H1 (cell line): ENCODE measurements at regions not wholly inside any gene's neighbourhood (a gene's known extent, or its start where the extent isn't known, plus 50 kb on each side); places are given as distances from the start of the nearest gene placed in this dataset.

Experiments
- CTCF ChIA-PET: fragments of 300-600 bp; sonication (Branson Sonifier 250); formaldehyde crosslinking; loops from one replicate; lab custom pipeline; 2021; ENCODE audit not compliant: partially characterized antibody; lab: Charles Lee
- POLR2A ChIA-PET: fragments of 300-600 bp; sonication (Branson Sonifier 250); formaldehyde crosslinking; loops from one replicate; lab custom pipeline; 2021; ENCODE audit warnings: inconsistent platforms; ENCODE audit not compliant: partially characterized antibody; lab: Charles Lee
- DNase-seq, 2 experiments: peaks; one replicate each; pipeline versions ENCODE4 v3.0.0 to v3.0.0-alpha.2; 2010 to 2022; ENCODE audit warnings: low spot score in 2 of 2, low read depth in 1 of 2, mixed read lengths in 1 of 2
- FAIRE-seq: peaks from 2 replicates; lab custom pipeline; 2011; peaks lifted over from hg19 to GRCh38; lab: Jason Lieb, UNC
- H2AFZ ChIP-seq: 2 replicates; pipeline ENCODE4 v1.8.1; 2012; ENCODE audit warnings: low read length, inconsistent platforms
- H2AK5ac ChIP-seq: 2 replicates; pipeline ENCODE4 v1.6.1; 2013; ENCODE audit warnings: low read depth, low read length
- H2BK120ac ChIP-seq: replicated peaks from 2 replicates; pipeline ENCODE3; 2013; ENCODE audit warnings: low read depth, low read length, inconsistent platforms
- H2BK12ac ChIP-seq: 2 replicates; pipeline ENCODE4 v1.6.1; 2013; ENCODE audit warnings: low read depth, low read length
- H2BK15ac ChIP-seq: 2 replicates; pipeline ENCODE4 v1.6.1; 2013; ENCODE audit warnings: low read length
- H2BK20ac ChIP-seq: 2 replicates; pipeline ENCODE4 v1.6.1; 2013; ENCODE audit warnings: low read length
- H2BK5ac ChIP-seq: 2 replicates; pipeline ENCODE4 v1.6.1; 2013; ENCODE audit warnings: low read depth, low read length
- H3K14ac ChIP-seq: 2 replicates; pipeline ENCODE4 v1.6.1; 2013; ENCODE audit warnings: inconsistent platforms; ENCODE audit not compliant: insufficient read length
- H3K18ac ChIP-seq: 2 replicates; pipeline ENCODE4 v1.6.1; 2013; ENCODE audit warnings: low read length; ENCODE audit errors: extremely low read depth
- H3K23ac ChIP-seq: 2 replicates; pipeline ENCODE4 v1.6.1; 2013; ENCODE audit warnings: inconsistent platforms; ENCODE audit not compliant: insufficient read length
- H3K23me2 ChIP-seq: 2 replicates; pipeline ENCODE4 v1.6.1; 2013; ENCODE audit warnings: low read depth, low read length
- H3K27ac ChIP-seq: 2 replicates; pipeline ENCODE4 v1.6.1; 2011; ENCODE audit warnings: low read depth, low read length, inconsistent platforms
- H3K27me3 ChIP-seq, 4 experiments: replicated peaks in 1 of 4; 1 replicate in 1 of 4; 2 replicates in 3 of 4; pipeline versions ENCODE4 v1.6.1 to v1.8.1; 2011 to 2013; ENCODE audit warnings: low read length in 3 of 4, mild to moderate bottlenecking in 3 of 4, inconsistent platforms in 2 of 4, mixed read lengths in 2 of 4, moderate library complexity in 1 of 4; ENCODE audit not compliant: control insufficient read depth in 3 of 4, insufficient read depth in 3 of 4; ENCODE audit errors: extremely low read depth in 1 of 4
- H3K36me3 ChIP-seq, 4 experiments: 2 replicates each; pipeline versions ENCODE4 v1.6.1 to v1.8.1; 2011 to 2013; ENCODE audit warnings: mild to moderate bottlenecking in 4 of 4, low read length in 3 of 4, moderate library complexity in 2 of 4, control low read depth in 1 of 4, inconsistent platforms in 1 of 4; ENCODE audit not compliant: insufficient read depth in 4 of 4, control insufficient read depth in 2 of 4
- H3K4ac ChIP-seq: replicated peaks from 2 replicates; pipeline ENCODE3; 2013; ENCODE audit warnings: low read length, low read depth, mixed read lengths, inconsistent platforms; ENCODE audit not compliant: insufficient read length
- H3K4me1 ChIP-seq, 4 experiments: replicated peaks in 1 of 4; 1 replicate in 1 of 4; 2 replicates in 3 of 4; pipeline versions ENCODE4 v1.6.1 to v1.8.1; 2011 to 2013; ENCODE audit warnings: low read length in 3 of 4, inconsistent platforms in 2 of 4, mixed read lengths in 1 of 4; ENCODE audit not compliant: insufficient read depth in 4 of 4, control insufficient read depth in 3 of 4
- H3K4me2 ChIP-seq, 2 experiments: 2 replicates each; pipeline versions ENCODE4 v1.6.1 to v1.8.1; 2011 to 2013; ENCODE audit warnings: low read depth in 2 of 2, low read length in 2 of 2, control low read depth in 1 of 2, inconsistent platforms in 1 of 2, mild to moderate bottlenecking in 1 of 2; ENCODE audit not compliant: insufficient read depth in 1 of 2
- H3K4me3 ChIP-seq, 4 experiments: fragments of 200-600, 300-600 bp in 1 of 4; sonication (generic), shearing (Covaris generic), sonication (Bioruptor Twin) in 1 of 4; 2 replicates each; pipeline versions ENCODE4 v1.5.1 to v1.8.1; 2011 to 2016; ENCODE audit warnings: low read length in 4 of 4, low read depth in 3 of 4, control low read depth in 2 of 4, inconsistent platforms in 2 of 4, mild to moderate bottlenecking in 2 of 4, mixed read lengths in 1 of 4, moderate library complexity in 1 of 4; ENCODE audit not compliant: insufficient read depth in 2 of 4; ENCODE audit errors: extremely low read depth in 1 of 4
- H3K56ac ChIP-seq: replicated peaks from 2 replicates; pipeline ENCODE3; 2013; ENCODE audit warnings: low read depth, mild to moderate bottlenecking, mixed read lengths, low read length, inconsistent platforms; ENCODE audit not compliant: insufficient read length
- H3K79me1 ChIP-seq: 2 replicates; pipeline ENCODE4 v1.6.1; 2013; ENCODE audit warnings: low read depth, low read length, control low read depth
- H3K79me2 ChIP-seq, 2 experiments: 2 replicates each; pipeline versions ENCODE4 v1.6.1 to v1.8.1; 2012 to 2013; ENCODE audit warnings: low read length in 2 of 2, mild to moderate bottlenecking in 2 of 2, inconsistent platforms in 1 of 2; ENCODE audit not compliant: insufficient read depth in 2 of 2, control insufficient read depth in 1 of 2
- H3K9ac ChIP-seq, 4 experiments: replicated peaks in 1 of 4; 1 replicate in 1 of 4; 2 replicates in 3 of 4; pipeline versions ENCODE4 v1.6.1 to v1.8.1; 2011 to 2013; ENCODE audit warnings: low read depth in 3 of 4, low read length in 3 of 4, control low read depth in 2 of 4, mild to moderate bottlenecking in 2 of 4, moderate library complexity in 2 of 4, inconsistent platforms in 1 of 4; ENCODE audit errors: extremely low read depth in 1 of 4
- H3K9me3 ChIP-seq, 2 experiments: 2 replicates each; pipeline versions ENCODE4 v1.6.1 to v1.8.1; 2012 to 2013; ENCODE audit warnings: mild to moderate bottlenecking in 2 of 2, moderate library complexity in 2 of 2, control low read depth in 1 of 2, inconsistent platforms in 1 of 2, low read depth in 1 of 2, low read length in 1 of 2, mixed read lengths in 1 of 2; ENCODE audit not compliant: insufficient read depth in 2 of 2
- H4K20me1 ChIP-seq, 2 experiments: replicated peaks in 1 of 2; 2 replicates each; pipeline versions ENCODE3 to v1.8.1; 2011 to 2013; ENCODE audit warnings: inconsistent platforms in 2 of 2, low read length in 2 of 2, mild to moderate bottlenecking in 1 of 2; ENCODE audit not compliant: insufficient read depth in 2 of 2, control insufficient read depth in 1 of 2
- H4K5ac ChIP-seq: 2 replicates; pipeline ENCODE4 v1.6.1; 2013; ENCODE audit warnings: low read length, low read depth, mixed read lengths, inconsistent platforms; ENCODE audit not compliant: insufficient read length
- H4K8ac ChIP-seq: 2 replicates; pipeline ENCODE4 v1.8.0; 2013; ENCODE audit warnings: mild to moderate bottlenecking, moderate library complexity, low read length, inconsistent platforms; ENCODE audit not compliant: insufficient read depth; ENCODE audit errors: extremely low read depth
- H4K91ac ChIP-seq: replicated peaks from 2 replicates; pipeline ENCODE3; 2013; ENCODE audit warnings: low read length, mixed read lengths, inconsistent platforms; ENCODE audit not compliant: insufficient read length
- ASH2L ChIP-seq: fragments of 200-600, 300-600 bp; sonication (generic); IDR thresholded peaks from one replicate; pipeline ENCODE4 v1.7.1; 2017; ENCODE audit warnings: low read length
- BCL11A ChIP-seq, 2 experiments: IDR thresholded peaks; one replicate each; pipeline ENCODE4 v1.6.1; 2011; ENCODE audit warnings: low read depth in 2 of 2, low read length in 2 of 2, mild to moderate bottlenecking in 2 of 2
- BRCA1 ChIP-seq: IDR thresholded peaks from 2 replicates; pipeline ENCODE4 v1.6.1; 2012; ENCODE audit warnings: low read depth, low read length, improper control_type of control experiment
- CBX5 ChIP-seq: fragments of 300-800, 300-1000 bp; sonication (generic); IDR thresholded peaks from 2 replicates; pipeline ENCODE4 v1.7.1; 2016; ENCODE audit warnings: antibody characterized with exemption, low read length, low read depth
- CBX8 ChIP-seq: fragments of 300-800, 300-1000 bp; sonication (generic); IDR thresholded peaks from 2 replicates; pipeline ENCODE4 v1.7.1; 2016; ENCODE audit warnings: low read depth, low read length, borderline replicate concordance
- GABPA ChIP-seq: IDR thresholded peaks from 2 replicates; pipeline ENCODE4 v1.6.1; 2011; ENCODE audit warnings: mild to moderate bottlenecking, low read length, moderate library complexity, borderline replicate concordance; ENCODE audit not compliant: insufficient read depth
- GTF2F1 ChIP-seq: IDR thresholded peaks from 2 replicates; pipeline ENCODE4 v1.6.1; 2012; ENCODE audit warnings: low read depth, low read length, improper control_type of control experiment, borderline replicate concordance
- HDAC2 ChIP-seq, 2 experiments: fragments of 300-600 bp in 1 of 2; sonication (generic) in 1 of 2; IDR thresholded peaks; 2 replicates each; pipeline ENCODE4 v1.6.1; 2011 to 2012; ENCODE audit warnings: low read depth in 2 of 2, low read length in 2 of 2, mild to moderate bottlenecking in 2 of 2, moderate library complexity in 2 of 2, borderline replicate concordance in 1 of 2, inconsistent platforms in 1 of 2
- JUND ChIP-seq: IDR thresholded peaks from 2 replicates; pipeline ENCODE4 v1.6.1; 2011; ENCODE audit warnings: mild to moderate bottlenecking, improper control_type of control experiment, low read length
- RXRA ChIP-seq: IDR thresholded peaks from 2 replicates; pipeline ENCODE4 v1.6.1; 2011; ENCODE audit warnings: low read depth, mild to moderate bottlenecking, low read length, moderate library complexity; ENCODE audit not compliant: insufficient read depth
- TBP ChIP-seq: IDR thresholded peaks from 2 replicates; pipeline ENCODE4 v1.6.1; 2011; ENCODE audit warnings: low read depth, low read length, improper control_type of control experiment
- TCF12 ChIP-seq: IDR thresholded peaks from 2 replicates; pipeline ENCODE4 v1.6.1; 2011; ENCODE audit warnings: low read depth, mild to moderate bottlenecking, low read length
- ZNF274 ChIP-seq: IDR thresholded peaks from 2 replicates; pipeline ENCODE4 v1.7.0; 2012; ENCODE audit warnings: low read length, borderline replicate concordance; ENCODE audit errors: extremely low read depth
- WGBS, 2 experiments: shearing (Covaris generic) in 1 of 2; methylation state at CpG; one replicate each; pipeline versions ENCODE4 v1.1.6 to v1.1.7; 2013 to 2015; ENCODE audit warnings: low lambda C conversion rate in 2 of 2, mixed read lengths in 2 of 2, inconsistent platforms in 1 of 2, low coverage in 1 of 2, missing lambda C conversion rate in 1 of 2; ENCODE audit not compliant: insufficient replicate concordance in 2 of 2, insufficient coverage in 1 of 2, insufficient read length in 1 of 2; ENCODE audit errors: extremely low coverage in 1 of 2, missing lambda C conversion rate in 1 of 2; 5-methylcytosine and 5-hydroxymethylcytosine counted together
- TF ChIP-seq, protein P1 (sequence below): IDR thresholded peaks from 2 replicates; pipeline ENCODE4 v1.6.1; 2012; ENCODE audit warnings: inconsistent platforms

DNA sequence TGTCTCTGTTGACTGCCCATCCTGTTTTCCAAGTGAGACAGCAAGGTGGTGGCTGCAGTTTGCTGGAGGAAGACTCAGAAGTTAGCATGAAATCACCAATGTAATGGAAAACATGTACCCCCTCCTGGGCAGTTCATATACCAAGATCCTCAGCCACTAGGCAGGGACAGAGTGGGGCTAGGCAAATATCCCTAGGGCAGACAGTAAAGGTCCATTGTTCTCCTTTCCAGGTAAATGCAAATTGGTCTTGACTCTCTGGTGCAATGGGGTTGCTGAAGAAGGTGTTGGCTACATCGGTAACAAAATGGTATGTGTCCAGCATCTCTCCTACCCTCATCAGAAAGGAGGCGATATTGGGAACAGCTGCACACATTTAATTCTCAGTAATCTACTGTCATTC lies 233.6 kb upstream of the SOX4 start:
- ChIA-PET POLR2A (no interaction called here), CTCF (interaction anchor here (1.0 kb wide), 1 partner anchor 53 kb away, joined by 3 read pairs; no protein-coding TSS in a partner anchor)
- 0 out of 7 replicates have a peak, but pooled peaks cover 0 to 2% (median 0%) of the 10 kb centered on the region in 4 experiments for H3K4me1 ChIP-seq
- H4K20me1 ChIP-seq = no peaks in the 10 kb centered on the region
- FAIRE-seq (no peak), DNase-seq (no peak)
- H2BK12ac ChIP-seq = peak overlapping the region; percentile 55; the same call in 1 of the 2 replicates
- H3K4me3 ChIP-seq = no peak overlapping the region
- no peaks in the 10 kb centered on the region for H3K36me3 ChIP-seq
- H3K79me1 ChIP-seq = no peaks in the 10 kb centered on the region
- H2BK5ac ChIP-seq = no peak overlapping the region; the same call in 1 of the 2 replicates
- no peak overlapping the region for H3K18ac ChIP-seq
- no peaks in the 10 kb centered on the region for H3K9me3 ChIP-seq
- peak overlapping the region; percentile 44 for H4K91ac ChIP-seq
- no peak overlapping the region for H3K27ac ChIP-seq
- no peak overlapping the region for H2AFZ ChIP-seq
- no peak overlapping the region for H3K4me2 ChIP-seq
- no peak overlapping the region for H3K9ac ChIP-seq
- H3K27me3 ChIP-seq = no peaks in the 10 kb centered on the region
- H3K79me2 ChIP-seq = no peaks in the 10 kb centered on the region
- H3K4ac ChIP-seq = no peak overlapping the region
- no peak overlapping the region for H3K14ac ChIP-seq
- H4K8ac ChIP-seq = no peak overlapping the region
- no peak overlapping the region; the same call in 1 of the 2 replicates for H2BK15ac ChIP-seq
- 85% methylated on average over 2 of the region's 2 CpGs; no CpG with 5 or more reads in 1 of the 2 experiments for WGBS, 2 experiments
- no peak overlapping the region for H2BK20ac ChIP-seq
- no peaks in the 10 kb centered on the region; the same call in 1 of the 2 replicates for H3K23me2 ChIP-seq
- no peak overlapping the region for H3K56ac ChIP-seq
- H2BK120ac ChIP-seq = no peak overlapping the region
- H3K23ac ChIP-seq = no peak overlapping the region
- H4K5ac ChIP-seq = no peak overlapping the region
- no peak overlapping the region for H2AK5ac ChIP-seq
- TF ChIP-seq CBX8 (no peak), ZNF274 (no peak), CBX5 (no peak), RXRA (no peak), BCL11A (IDR thresholded peaks at IDR 0.05; ENCODE audit: low read depth in 2 of 2, low read length in 2 of 2) (no peak), ASH2L (no peak), GTF2F1 (no peak), TBP (no peak), BRCA1 (no peak), HDAC2 (IDR thresholded peaks at IDR 0.05; ENCODE audit: borderline replicate concordance in 1 of 2, low read depth in 2 of 2, low read length in 2 of 2) (no peak), JUND (no peak), GABPA (no peak), TCF12 (no peak)
- TF ChIP-seq, protein P1, sequence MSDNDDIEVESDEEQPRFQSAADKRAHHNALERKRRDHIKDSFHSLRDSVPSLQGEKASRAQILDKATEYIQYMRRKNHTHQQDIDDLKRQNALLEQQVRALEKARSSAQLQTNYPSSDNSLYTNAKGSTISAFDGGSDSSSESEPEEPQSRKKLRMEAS = no peak
